Heart left ventricle (tissue), 13 donors: ENCODE measurements at regions not wholly inside any gene's neighbourhood (a gene's known extent, or its start where the extent isn't known, plus 50 kb on each side); places are given as distances from the start of the nearest gene placed in this dataset.

Source experiments
- CTCF ChIP-seq, 12 donors: fragments of 200-600 bp; sonication (generic) in 4 of 12; IDR thresholded peaks; one replicate each; pipeline versions ENCODE4 v1.5.0 to v1.8.0; 2018 to 2022; ENCODE audit warnings: antibody characterized with exemption in 12 of 12, mild to moderate bottlenecking in 5 of 12
- POLR2A ChIP-seq, 2 donors: fragments of 450-650 bp; IDR thresholded peaks; one replicate each; pipeline ENCODE4 v1.6.1; 2017; ENCODE audit warnings: antibody characterized with exemption in 2 of 2, mild to moderate bottlenecking in 2 of 2, moderate library complexity in 2 of 2
- donor health status: ischemic (EF 13 %, LVEDD 7.1; RV severe dilation, severe dysfunction).
- donor health status: DM: no; HTN: yes; CAD: no.
- donor health status: DM: no; HTN: no; CAD: no.
- donor health status: ischemic (EF 25% LVEDD 6.9; RV normal size, moderate dysfunction).
- donor health status: ischemic (EF 25% LVEDD 5.7; RV mildly dilated, moderate dysfunction).
- donor health status: ischemic (EF 35%, LVEDD 5.7; RV mildly dilated, moderate dysfunction).
- donor health status: nonischemic (EF 11% LVEDD 7.7; RV severe dilation, severe dysfunction).
- donor health status: DM: yes; HTN: yes; CAD: no.
- donor health status: PGD.
- donor health status: ischemic (EF 29% LVEDD 5.4; RV normal size, mild dysfunction).
- donor health status: nonischemic (EF 23%, LVEDD 6.1; RV moderate dilation, normal function).

DNA sequence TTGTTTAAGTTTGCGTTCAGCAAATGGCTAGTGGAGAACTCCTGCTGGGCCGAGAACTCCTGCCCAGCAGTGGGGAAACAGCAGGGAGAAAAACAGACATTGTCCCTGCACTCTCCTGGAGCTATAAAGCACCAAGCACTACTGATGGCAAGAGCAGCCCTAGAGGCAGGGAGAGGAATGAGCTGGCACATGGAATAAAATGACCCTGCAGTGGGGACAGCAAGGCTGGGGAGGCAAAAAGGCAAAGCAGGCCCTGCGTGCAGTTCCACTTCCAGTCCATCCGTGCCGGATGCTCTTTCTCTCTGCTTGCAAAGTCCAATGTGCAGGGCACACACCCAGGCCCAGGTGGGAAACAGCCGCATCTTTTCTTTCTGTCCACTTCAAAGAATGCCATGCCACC, 415.5 kb downstream of the LRATD1 start:
- TF ChIP-seq POLR2A (IDR thresholded peaks at IDR 0.05) (no peak), CTCF (IDR thresholded peaks at IDR 0.05) (no peak)
